ENCODE measurements at regions not wholly inside any gene's neighbourhood (a gene's known extent, or its start where the extent isn't known, plus 50 kb on each side); places are given as distances from the start of the nearest gene placed in this dataset.

DNA sequence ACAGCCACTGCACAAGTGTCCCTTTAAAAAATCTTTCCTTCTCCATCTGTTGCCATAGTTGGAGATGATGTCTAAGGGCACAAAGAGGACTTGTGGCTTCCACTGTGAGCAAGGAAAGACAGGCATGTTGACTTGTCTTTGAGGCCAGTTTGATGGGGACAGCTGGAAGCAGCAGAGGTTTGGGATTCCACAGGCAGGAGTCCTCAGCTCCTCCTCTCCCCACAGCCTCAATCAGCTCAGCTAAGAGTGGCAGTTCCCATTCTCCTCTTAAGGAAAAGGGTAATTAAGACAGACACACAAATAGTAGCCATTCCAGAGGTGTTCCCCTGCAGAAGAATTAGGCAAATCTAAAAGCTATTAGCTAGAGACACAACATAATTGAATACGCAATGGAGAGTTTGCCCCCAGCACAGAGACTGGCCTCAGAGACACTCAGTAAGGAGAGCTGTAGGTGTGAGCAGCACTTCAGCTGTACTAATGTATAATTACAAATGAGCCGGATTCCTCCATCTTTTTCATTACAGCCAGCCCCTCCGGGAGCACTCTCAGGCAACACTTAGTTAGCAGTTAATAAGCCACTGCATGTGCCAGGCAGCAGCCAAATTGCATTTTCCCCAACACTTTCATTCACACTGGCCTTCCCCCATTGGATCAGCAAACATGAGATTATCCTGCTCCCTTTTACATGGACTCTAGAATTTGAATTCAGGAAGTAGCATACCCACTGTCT, 434.0 kb downstream of the FOXO1 start:
- no peak for TF ChIP-seq GATA3 (IDR thresholded peaks at IDR 0.05; ENCODE audit: low read depth, low read length)
- no peak for TF ChIP-seq GATA2 (IDR thresholded peaks at IDR 0.05; ENCODE audit: low read depth, low read length)

Data from SH-SY5Y (cell line).